Thyroid gland (tissue), 4 donors: ENCODE measurements at regions not wholly inside any gene's neighbourhood (a gene's known extent, or its start where the extent isn't known, plus 50 kb on each side); places are given as distances from the start of the nearest gene placed in this dataset.

Source experiments
- POLR2A ChIP-seq, 2 donors: fragments of 450-650 bp; IDR thresholded peaks; one replicate each; pipeline ENCODE4 v1.6.1; 2017; ENCODE audit warnings: antibody characterized with exemption in 2 of 2, mild to moderate bottlenecking in 2 of 2, moderate library complexity in 1 of 2
- TF ChIP-seq, protein P1 (sequence below), 6 experiments: fragments of 200-600 bp in 3 of 6; fragments of 450-650 bp in 3 of 6; sonication (generic) in 3 of 6; IDR thresholded peaks; one replicate each; pipeline ENCODE4 v1.5.1; 2016 to 2019; ENCODE audit warnings: antibody characterized with exemption in 6 of 6, mild to moderate bottlenecking in 2 of 6, inconsistent platforms in 1 of 6, moderate library complexity in 1 of 6

DNA sequence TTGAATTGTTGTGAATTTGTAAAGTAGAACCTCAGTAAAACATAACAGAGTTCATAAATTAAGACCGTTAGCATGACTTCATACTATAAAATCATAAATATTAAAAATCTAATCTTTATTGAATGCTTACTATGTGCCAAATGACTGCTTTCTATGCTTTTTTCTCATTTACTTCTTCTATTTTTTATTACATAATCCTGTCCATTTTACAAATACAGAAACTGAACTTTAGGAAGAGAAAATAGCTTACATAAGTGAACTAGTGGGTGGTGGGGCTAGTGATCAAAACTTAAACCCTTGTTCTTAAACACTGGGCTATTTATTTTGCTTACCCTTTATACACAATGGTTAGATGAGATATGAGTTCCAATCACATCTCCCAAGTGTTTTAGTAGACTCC is 122.3 kb downstream of the ZC3H11B start:
- TF ChIP-seq POLR2A (IDR thresholded peaks at IDR 0.05): no peak
- TF ChIP-seq, protein P1, sequence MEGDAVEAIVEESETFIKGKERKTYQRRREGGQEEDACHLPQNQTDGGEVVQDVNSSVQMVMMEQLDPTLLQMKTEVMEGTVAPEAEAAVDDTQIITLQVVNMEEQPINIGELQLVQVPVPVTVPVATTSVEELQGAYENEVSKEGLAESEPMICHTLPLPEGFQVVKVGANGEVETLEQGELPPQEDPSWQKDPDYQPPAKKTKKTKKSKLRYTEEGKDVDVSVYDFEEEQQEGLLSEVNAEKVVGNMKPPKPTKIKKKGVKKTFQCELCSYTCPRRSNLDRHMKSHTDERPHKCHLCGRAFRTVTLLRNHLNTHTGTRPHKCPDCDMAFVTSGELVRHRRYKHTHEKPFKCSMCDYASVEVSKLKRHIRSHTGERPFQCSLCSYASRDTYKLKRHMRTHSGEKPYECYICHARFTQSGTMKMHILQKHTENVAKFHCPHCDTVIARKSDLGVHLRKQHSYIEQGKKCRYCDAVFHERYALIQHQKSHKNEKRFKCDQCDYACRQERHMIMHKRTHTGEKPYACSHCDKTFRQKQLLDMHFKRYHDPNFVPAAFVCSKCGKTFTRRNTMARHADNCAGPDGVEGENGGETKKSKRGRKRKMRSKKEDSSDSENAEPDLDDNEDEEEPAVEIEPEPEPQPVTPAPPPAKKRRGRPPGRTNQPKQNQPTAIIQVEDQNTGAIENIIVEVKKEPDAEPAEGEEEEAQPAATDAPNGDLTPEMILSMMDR (IDR thresholded peaks at IDR 0.05): no peak
